Liver (tissue), 8 donors: ENCODE measurements at regions not wholly inside any gene's neighbourhood (a gene's known extent, or its start where the extent isn't known, plus 50 kb on each side); places are given as distances from the start of the nearest gene placed in this dataset.

Experiments used
- DNase-seq: peaks from one replicate; pipeline ENCODE4 v3.0.0-alpha.2; 2017; ENCODE audit warnings: low spot score
- H3K27ac ChIP-seq, 2 donors: one replicate each; pipeline ENCODE4 v1.7.0; 2013; ENCODE audit warnings: inconsistent platforms in 2 of 2, low read length in 2 of 2, control low read depth in 1 of 2, low read depth in 1 of 2, mild to moderate bottlenecking in 1 of 2
- H3K27me3 ChIP-seq, 4 donors: one replicate each; pipeline versions ENCODE4 v1.6.1 to v1.7.0; 2013; ENCODE audit warnings: low read length in 3 of 4, inconsistent platforms in 1 of 4, mild to moderate bottlenecking in 1 of 4, moderate library complexity in 1 of 4; ENCODE audit not compliant: control insufficient read depth in 4 of 4, insufficient read depth in 4 of 4
- H3K36me3 ChIP-seq, 4 donors: one replicate each; pipeline versions ENCODE4 v1.6.1 to v1.7.0; 2013; ENCODE audit warnings: low read length in 3 of 4, mild to moderate bottlenecking in 3 of 4, low read depth in 1 of 4, moderate library complexity in 1 of 4; ENCODE audit not compliant: control insufficient read depth in 4 of 4, insufficient read depth in 3 of 4
- H3K4me1 ChIP-seq, 4 donors: one replicate each; pipeline versions ENCODE4 v1.6.1 to v1.7.0; 2013; ENCODE audit warnings: low read length in 3 of 4, mild to moderate bottlenecking in 3 of 4, moderate library complexity in 1 of 4; ENCODE audit not compliant: control insufficient read depth in 4 of 4, insufficient read depth in 4 of 4
- H3K4me3 ChIP-seq, 3 donors: one replicate each; pipeline versions ENCODE4 v1.6.1 to v1.7.0; 2013; ENCODE audit warnings: low read length in 3 of 3, control low read depth in 1 of 3, low read depth in 1 of 3, mild to moderate bottlenecking in 1 of 3
- H3K9ac ChIP-seq, 2 donors: one replicate each; pipeline ENCODE4 v1.7.0; 2013; ENCODE audit warnings: low read length in 2 of 2, mild to moderate bottlenecking in 2 of 2, moderate library complexity in 2 of 2, control low read depth in 1 of 2, low read depth in 1 of 2
- H3K9me3 ChIP-seq, 4 donors: one replicate each; pipeline versions ENCODE4 v1.6.1 to v1.7.0; 2013; ENCODE audit warnings: low read length in 3 of 4; ENCODE audit not compliant: control insufficient read depth in 4 of 4
- ATF3 ChIP-seq: IDR thresholded peaks from 2 replicates; pipeline ENCODE4 v1.6.1; 2016; ENCODE audit warnings: antibody characterized with exemption
- CTCF ChIP-seq: fragments of 150-350 bp; IDR thresholded peaks from 2 replicates; pipeline ENCODE4 v1.5.1; 2017; ENCODE audit warnings: improper control_type of control experiment, low read depth, low read length; ENCODE audit not compliant: missing input control
- EGR1 ChIP-seq, 2 donors: IDR thresholded peaks; 2 replicates each; pipeline ENCODE4 v1.6.1; 2016 to 2018; ENCODE audit warnings: antibody characterized with exemption in 2 of 2, low read depth in 2 of 2
- FOXA1 ChIP-seq: IDR thresholded peaks from 2 replicates; pipeline ENCODE4 v1.6.1; 2016; ENCODE audit warnings: antibody characterized with exemption
- FOXA2 ChIP-seq: IDR thresholded peaks from 2 replicates; pipeline ENCODE4 v1.6.1; 2016; ENCODE audit warnings: antibody characterized with exemption
- GABPA ChIP-seq, 2 donors: IDR thresholded peaks in 1 of 2; conservative IDR thresholded peaks in 1 of 2; 2 replicates each; pipeline ENCODE4 v1.6.1; 2016; ENCODE audit warnings: antibody characterized with exemption in 2 of 2, mild to moderate bottlenecking in 1 of 2, moderate library complexity in 1 of 2
- HNF4A ChIP-seq, 2 donors: conservative IDR thresholded peaks; 2 replicates each; pipeline ENCODE4 v1.6.1; 2016; ENCODE audit warnings: antibody characterized with exemption in 2 of 2, mild to moderate bottlenecking in 2 of 2
- HNF4G ChIP-seq: IDR thresholded peaks from 2 replicates; pipeline ENCODE4 v1.6.1; 2016; ENCODE audit warnings: antibody characterized with exemption
- JUND ChIP-seq, 2 donors: IDR thresholded peaks; 2 replicates each; pipeline ENCODE4 v1.6.1; 2016; ENCODE audit warnings: antibody characterized with exemption in 2 of 2
- MAX ChIP-seq: IDR thresholded peaks from 2 replicates; pipeline ENCODE4 v1.6.1; 2016; ENCODE audit warnings: antibody characterized with exemption
- NR2F2 ChIP-seq: IDR thresholded peaks from 2 replicates; pipeline ENCODE4 v1.6.1; 2016; ENCODE audit warnings: antibody characterized with exemption
- RAD21 ChIP-seq, 2 donors: IDR thresholded peaks; 2 replicates each; pipeline ENCODE4 v1.6.1; 2016; ENCODE audit warnings: antibody characterized with exemption in 2 of 2, mild to moderate bottlenecking in 2 of 2
- REST ChIP-seq: IDR thresholded peaks from 2 replicates; pipeline ENCODE4 v1.6.1; 2016; ENCODE audit warnings: antibody characterized with exemption, mild to moderate bottlenecking
- RXRA ChIP-seq, 2 donors: IDR thresholded peaks; 2 replicates each; pipeline ENCODE4 v1.6.1; 2017 to 2018; ENCODE audit warnings: antibody characterized with exemption in 2 of 2, mild to moderate bottlenecking in 1 of 2
- SP1 ChIP-seq: IDR thresholded peaks from 2 replicates; pipeline ENCODE4 v1.6.1; 2018; ENCODE audit warnings: antibody characterized with exemption, mild to moderate bottlenecking
- TAF1 ChIP-seq: conservative IDR thresholded peaks from 2 replicates; pipeline ENCODE4 v1.6.1; 2016; ENCODE audit warnings: antibody characterized with exemption, mild to moderate bottlenecking
- YY1 ChIP-seq: IDR thresholded peaks from 2 replicates; pipeline ENCODE4 v1.6.1; 2016; ENCODE audit warnings: antibody characterized with exemption, mild to moderate bottlenecking
- ZBTB33 ChIP-seq: IDR thresholded peaks from 2 replicates; pipeline ENCODE4 v1.6.1; 2016; ENCODE audit warnings: antibody characterized with exemption
- WGBS: extraction: QIAGEN DNeasy Blood & Tissue Kit; methylation state at CpG from one replicate; pipeline ENCODE4 v1.1.7; 2013; 5-methylcytosine and 5-hydroxymethylcytosine counted together
- donor health status: healthy.
- donor health status: healthy.
- donor health status: healthy.
- donor health status: healthy.
- donor health status: healthy.

GRCh38 chr10:7505196-7505595, 94.4 kb upstream of the SFMBT2 start:
- H3K4me1 ChIP-seq, result no peaks in the 10 kb centered on the region
- H3K9ac ChIP-seq, result no peak overlapping the region
- no peak overlapping the region for H3K4me3 ChIP-seq
- no peaks in the 10 kb centered on the region for H3K9me3 ChIP-seq
- H3K36me3 ChIP-seq, result no peaks in the 10 kb centered on the region
- no peak for DNase-seq
- H3K27ac ChIP-seq, result no peak overlapping the region
- WGBS, result 81% methylated on average over 2 of the region's 2 CpGs
- peaks cover 0 to 3% (median 0%) of the 10 kb centered on the region in 4 donors for H3K27me3 ChIP-seq
- no peak for TF ChIP-seq MAX
- no peak for TF ChIP-seq JUND (IDR thresholded peaks at IDR 0.05)
- no peak for TF ChIP-seq EGR1 (IDR thresholded peaks at IDR 0.05; ENCODE audit: low read depth in 2 of 2)
- no peak for TF ChIP-seq NR2F2
- TF ChIP-seq YY1, result no peak
- no peak for TF ChIP-seq HNF4A (conservative IDR thresholded peaks at IDR 0.05)
- TF ChIP-seq FOXA1, result no peak
- TF ChIP-seq SP1, result no peak
- TF ChIP-seq REST, result no peak
- TF ChIP-seq HNF4G, result no peak
- no peak for TF ChIP-seq FOXA2
- TF ChIP-seq CTCF, result no peak
- no peak for TF ChIP-seq ZBTB33
- TF ChIP-seq RXRA (IDR thresholded peaks at IDR 0.05), result no peak
- TF ChIP-seq GABPA (IDR thresholded peaks at IDR 0.05 in 1 of 2, conservative IDR thresholded peaks at IDR 0.05 in 1 of 2), result no peak
- TF ChIP-seq ATF3, result no peak
- TF ChIP-seq RAD21 (IDR thresholded peaks at IDR 0.05), result no peak
- no peak for TF ChIP-seq TAF1

- Histone ChIP-seq H3K4me1 (no peaks in the 10 kb centered on the region), H3K9ac (no peak overlapping the region), H3K36me3 (no peaks in the 10 kb centered on the region), H3K27me3 (peaks cover 0 to 3% (median 0%) of the 10 kb centered on the region in 4 donors), H3K9me3 (no peaks in the 10 kb centered on the region), H3K27ac (no peak overlapping the region), H3K4me3 (no peak overlapping the region)
- no peak for DNase-seq
- 58% methylated on average over 4 of the region's 4 CpGs for WGBS
- TF ChIP-seq HNF4A (conservative IDR thresholded peaks at IDR 0.05) (no peak), RXRA (IDR thresholded peaks at IDR 0.05) (no peak), JUND (IDR thresholded peaks at IDR 0.05) (no peak), NR2F2 (no peak), YY1 (no peak), ATF3 (no peak), SP1 (no peak), EGR1 (IDR thresholded peaks at IDR 0.05; ENCODE audit: low read depth in 2 of 2) (no peak), REST (no peak), FOXA2 (no peak), RAD21 (IDR thresholded peaks at IDR 0.05) (no peak), CTCF (no peak), TAF1 (no peak)
Observed at GRCh38 chr10:7503190-7503589, 92.4 kb upstream of the SFMBT2 start.
